ENCODE measurements at regions not wholly inside any gene's neighbourhood (a gene's known extent, or its start where the extent isn't known, plus 50 kb on each side); places are given as distances from the start of the nearest gene placed in this dataset.

GRCh38 chr15:66917904-66918448, 147.4 kb upstream of the SMAD3 start (continued):
- TF ChIP-seq ZBTB26 (CRISPR knock-in tag; IDR thresholded peaks at IDR 0.05) (no peak), PPARD (CRISPR knock-in tag; IDR thresholded peaks at IDR 0.05) (no peak), RBM25 (IDR thresholded peaks at IDR 0.05; ENCODE audit: low read depth, low read length, severe bottlenecking) (peak; percentile 36), TCF7L2 (IDR thresholded peaks at IDR 0.05; ENCODE audit: low read depth, low read length) (no peak)

DNA sequence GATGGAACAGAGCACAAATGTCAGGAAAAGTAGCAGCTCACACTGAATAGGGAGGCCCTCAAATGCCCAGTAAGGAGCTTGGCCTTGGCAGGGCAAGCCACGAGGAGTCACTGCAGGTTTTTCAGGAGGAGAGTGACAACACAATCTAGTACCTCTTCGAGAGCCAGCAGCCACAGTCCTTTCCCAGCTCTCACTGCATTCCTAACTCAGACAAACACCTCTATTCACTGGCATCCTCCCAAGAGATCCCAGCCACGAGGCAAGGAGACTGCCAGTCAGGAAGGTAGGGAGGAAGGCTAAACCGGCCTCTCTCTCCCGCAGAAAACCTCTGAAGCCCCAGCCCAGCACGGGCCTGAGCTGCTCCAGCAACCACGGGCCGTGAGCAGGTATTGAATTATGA, 146.0 kb upstream of the SMAD3 start:
- ChIA-PET POLR2A (interaction anchor here (0.6 to 1.6 kb wide), 4 partner anchors 9 to 517 kb away, joined by 3 read pairs; no protein-coding TSS in a partner anchor), CTCF (ENCODE audit: low intra/inter-chr PET ratio) (no interaction called here)
- Histone ChIP-seq H3K4me2 (ENCODE audit: insufficient read depth, low read length) (no peak overlapping the region), H3K4me1 (replicated peaks in 1 of 2; ENCODE audit: control insufficient read depth in 2 of 2, insufficient read depth in 2 of 2, low read length in 2 of 2) (no peaks in the 10 kb centered on the region; a peak in 1 of 5 replicates), H3K36me3 (ENCODE audit: control insufficient read depth, insufficient read depth, low read length) (no peaks in the 10 kb centered on the region), H3K9ac (ENCODE audit: insufficient read depth in 1 of 2, low read depth in 2 of 2, low read length in 2 of 2) (no peak overlapping the region), H3K4me3 (no peak overlapping the region), H3K9me3 (replicated peaks; ENCODE audit: control insufficient read depth, insufficient read depth, low read depth, low read length) (peaks cover 6% of the 10 kb centered on the region), H2AFZ (ENCODE audit: low read depth, low read length) (peak overlapping the region; percentile 53; the same call in 1 of the 2 replicates), H4K20me1 (replicated peaks; ENCODE audit: control insufficient read depth, insufficient read depth, low read length) (no peaks in the 10 kb centered on the region), H3K27ac (ENCODE audit: extremely low read depth, low read depth, low read length) (no peak overlapping the region), H3K27me3 (ENCODE audit: control insufficient read depth in 2 of 2, insufficient read depth in 2 of 2, low read length in 2 of 2) (peaks cover 0 to 17% of the 10 kb centered on the region in 2 experiments; a peak in 3 of 5 replicates), H3K79me2 (ENCODE audit: control insufficient read depth, insufficient read depth, low read length) (no peaks in the 10 kb centered on the region), H3K9me1 (ENCODE audit: control insufficient read depth, insufficient read depth, low read length) (no peaks in the 10 kb centered on the region)
- WGBS (ENCODE audit: insufficient coverage, low coverage, missing lambda C conversion rate), result 8% methylated on average over 8 of the region's 8 CpGs
- DNase-seq (ENCODE audit: extremely low read depth in 1 of 4, low spot score in 3 of 4) (no peak), FAIRE-seq (no peak), ATAC-seq (no peak)
- in situ Hi-C loops (cut with MboI), result no loop called here
- TF ChIP-seq SMARCB1 (IDR thresholded peaks at IDR 0.05; ENCODE audit: insufficient read length, low read depth), result no peak
- TF ChIP-seq NR2C2 (CRISPR knock-in tag; IDR thresholded peaks at IDR 0.05), result no peak
- no peak for TF ChIP-seq NR2C2 (tag; IDR thresholded peaks at IDR 0.05)
- no peak for TF ChIP-seq ARID1B (IDR thresholded peaks at IDR 0.05)
- TF ChIP-seq CREB5 (CRISPR knock-in tag; IDR thresholded peaks at IDR 0.05), result no peak
- no peak for TF ChIP-seq TSC22D4 (tag; IDR thresholded peaks at IDR 0.05)
- no peak for TF ChIP-seq ZBTB7A (IDR thresholded peaks at IDR 0.05; ENCODE audit: borderline replicate concordance, control insufficient read depth, low read depth, low read length)
- no peak for TF ChIP-seq HNRNPUL1 (IDR thresholded peaks at IDR 0.05; ENCODE audit: low read length)
- no peak for TF ChIP-seq PCBP2 (IDR thresholded peaks at IDR 0.05; ENCODE audit: low read depth, low read length, poor library complexity, severe bottlenecking)
- no peak for TF ChIP-seq POLR2AphosphoS2 (IDR thresholded peaks at IDR 0.05; ENCODE audit: low read length)
- no TSS peak for BruUV-seq (replicated peaks)
- intact Hi-C loops (cut with micrococcal nuclease), result no loop called here
